HEK293T (cell line): ENCODE measurements at regions not wholly inside any gene's neighbourhood (a gene's known extent, or its start where the extent isn't known, plus 50 kb on each side); places are given as distances from the start of the nearest gene placed in this dataset.

ENCODE experiments used
- CTCF ChIA-PET: fragments of 350-600 bp; formaldehyde crosslinking; extraction: SDS; loops from one replicate; lab custom pipeline; 2021; ENCODE audit warnings: antibody characterized with exemption, inconsistent platforms; lab: Yijun Ruan, JAX
- POLR2A ChIA-PET: fragments of 350-600 bp; formaldehyde crosslinking; extraction: SDS; loops from one replicate; lab custom pipeline; 2020; ENCODE audit warnings: antibody characterized with exemption, inconsistent platforms; lab: Yijun Ruan, JAX
- DNase-seq: peaks from one replicate; pipeline ENCODE4 v3.0.0; 2012; ENCODE audit warnings: mixed read lengths; ENCODE audit errors: extremely low spot score
- ARNT ChIP-seq: fragments of 450-650 bp; IDR thresholded peaks from 2 replicates; pipeline ENCODE4 v1.6.1; 2017; ENCODE audit warnings: mild to moderate bottlenecking
- BHLHE40 ChIP-seq: fragments of 450-650 bp; IDR thresholded peaks from 2 replicates; pipeline ENCODE4 v1.6.1; 2016; ENCODE audit warnings: mild to moderate bottlenecking, moderate library complexity, borderline replicate concordance
- CTBP1 ChIP-seq: fragments of 450-650 bp; IDR thresholded peaks from 2 replicates; pipeline ENCODE4 v1.6.1; 2016; ENCODE audit warnings: borderline replicate concordance
- ELF4 ChIP-seq: fragments of 450-650 bp; IDR thresholded peaks from 2 replicates; pipeline ENCODE4 v1.6.1; 2017; ENCODE audit warnings: antibody characterized with exemption
- FOXA1 ChIP-seq: fragments of 450-650 bp; IDR thresholded peaks from 2 replicates; pipeline ENCODE4 v1.6.1; 2016; ENCODE audit warnings: mild to moderate bottlenecking
- FOXK2 ChIP-seq: fragments of 450-650 bp; IDR thresholded peaks from 2 replicates; pipeline ENCODE4 v1.6.1; 2016; ENCODE audit warnings: mild to moderate bottlenecking
- FOXM1 ChIP-seq: fragments of 450-650 bp; IDR thresholded peaks from 2 replicates; pipeline ENCODE4 v1.6.1; 2017; ENCODE audit warnings: mild to moderate bottlenecking, borderline replicate concordance
- HDGF ChIP-seq: fragments of 450-650 bp; IDR thresholded peaks from 2 replicates; pipeline ENCODE4 v1.6.1; 2017; ENCODE audit warnings: antibody characterized with exemption, borderline replicate concordance
- L3MBTL2 ChIP-seq: fragments of 450-650 bp; conservative IDR thresholded peaks from 2 replicates; pipeline ENCODE4 v1.6.1; 2016; ENCODE audit warnings: mild to moderate bottlenecking
- LEF1 ChIP-seq: fragments of 450-650 bp; IDR thresholded peaks from 2 replicates; pipeline ENCODE4 v1.6.1; 2017; ENCODE audit warnings: mild to moderate bottlenecking, borderline replicate concordance
- NFRKB ChIP-seq: fragments of 450-650 bp; IDR thresholded peaks from 2 replicates; pipeline ENCODE4 v1.6.1; 2016; ENCODE audit warnings: mild to moderate bottlenecking, moderate library complexity
- SP1 ChIP-seq: fragments of 450-650 bp; IDR thresholded peaks from 2 replicates; pipeline ENCODE4 v1.6.1; 2017
- SUZ12 ChIP-seq: fragments of 450-650 bp; IDR thresholded peaks from 2 replicates; pipeline ENCODE4 v1.6.1; 2016; ENCODE audit warnings: mild to moderate bottlenecking
- TARDBP ChIP-seq: fragments of 450-650 bp; IDR thresholded peaks from 2 replicates; pipeline ENCODE4 v1.6.1; 2016
- ZNF384 ChIP-seq: fragments of 450-650 bp; IDR thresholded peaks from 2 replicates; pipeline ENCODE4 v1.6.1; 2016
- TF ChIP-seq, protein P1 (sequence below): fragments of 450-650 bp; IDR thresholded peaks from 2 replicates; pipeline ENCODE4 v1.6.1; 2016

- ChIA-PET CTCF (no interaction called here), POLR2A (no interaction called here)
- no peak for DNase-seq
- TF ChIP-seq TARDBP (no peak), SUZ12 (no peak), L3MBTL2 (no peak), BHLHE40 (no peak), ARNT (no peak), ELF4 (no peak), FOXA1 (no peak), ZNF384 (no peak)
- TF ChIP-seq, protein P1, sequence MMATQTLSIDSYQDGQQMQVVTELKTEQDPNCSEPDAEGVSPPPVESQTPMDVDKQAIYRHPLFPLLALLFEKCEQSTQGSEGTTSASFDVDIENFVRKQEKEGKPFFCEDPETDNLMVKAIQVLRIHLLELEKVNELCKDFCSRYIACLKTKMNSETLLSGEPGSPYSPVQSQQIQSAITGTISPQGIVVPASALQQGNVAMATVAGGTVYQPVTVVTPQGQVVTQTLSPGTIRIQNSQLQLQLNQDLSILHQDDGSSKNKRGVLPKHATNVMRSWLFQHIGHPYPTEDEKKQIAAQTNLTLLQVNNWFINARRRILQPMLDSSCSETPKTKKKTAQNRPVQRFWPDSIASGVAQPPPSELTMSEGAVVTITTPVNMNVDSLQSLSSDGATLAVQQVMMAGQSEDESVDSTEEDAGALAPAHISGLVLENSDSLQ: no peak
These were observed 114.4 kb downstream of the ZFP36L2 start for GRCh38 chr2:43111788-43112554.

DNA sequence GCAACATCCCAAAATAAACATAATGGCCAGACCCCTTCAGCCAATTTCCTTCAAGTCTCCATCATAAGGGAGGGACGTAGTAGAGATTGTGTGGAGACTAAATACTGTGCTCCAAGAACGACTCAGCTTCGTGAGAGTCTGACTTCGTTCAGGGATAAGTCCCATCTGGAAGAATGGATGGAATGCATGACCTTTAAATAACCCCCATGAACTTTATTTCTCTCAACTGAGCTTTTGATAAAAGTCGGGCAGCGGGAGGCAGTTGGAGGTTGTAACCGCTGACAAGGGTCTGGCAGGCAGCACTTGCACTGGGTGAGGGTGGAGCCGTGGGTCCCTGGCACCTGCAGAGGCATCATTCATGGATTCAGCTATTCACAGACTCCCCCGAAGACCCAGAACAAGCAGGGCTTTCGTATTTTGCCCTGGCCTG lies 115.9 kb downstream of the ZFP36L2 start:
- CTCF ChIA-PET: interaction anchor here (0.7 kb wide), 1 partner anchor 13 kb away, joined by 3 read pairs; no protein-coding TSS in a partner anchor
- TF ChIP-seq NFRKB: no peak
- TF ChIP-seq CTBP1: no peak
- no peak for TF ChIP-seq ELF4
- no peak for TF ChIP-seq ZNF384
- TF ChIP-seq FOXM1: no peak
- TF ChIP-seq, protein P1: no peak
- no peak for TF ChIP-seq L3MBTL2
- no peak for TF ChIP-seq HDGF
- TF ChIP-seq FOXK2: no peak
- no peak for TF ChIP-seq BHLHE40
- no peak for TF ChIP-seq TARDBP
- DNase-seq: no peak
- POLR2A ChIA-PET: interaction anchor here (1.3 kb wide), 1 partner anchor 300 kb away, joined by 5 read pairs; no protein-coding TSS in a partner anchor

GRCh38 chr2:43109261-43109743 lies 117.1 kb downstream of the ZFP36L2 start:
- ChIA-PET POLR2A (no interaction called here), CTCF (no interaction called here)
- TF ChIP-seq ELF4: no peak
- TF ChIP-seq SUZ12: no peak
- no peak for TF ChIP-seq ZNF384
- no peak for TF ChIP-seq NFRKB
- TF ChIP-seq FOXK2: no peak
- no peak for TF ChIP-seq FOXA1
- no peak for TF ChIP-seq TARDBP
- TF ChIP-seq, protein P1: no peak
- TF ChIP-seq L3MBTL2: no peak
- TF ChIP-seq BHLHE40: no peak
- TF ChIP-seq HDGF: no peak
- TF ChIP-seq LEF1: no peak
- no peak for TF ChIP-seq ARNT
- DNase-seq: no peak

DNA sequence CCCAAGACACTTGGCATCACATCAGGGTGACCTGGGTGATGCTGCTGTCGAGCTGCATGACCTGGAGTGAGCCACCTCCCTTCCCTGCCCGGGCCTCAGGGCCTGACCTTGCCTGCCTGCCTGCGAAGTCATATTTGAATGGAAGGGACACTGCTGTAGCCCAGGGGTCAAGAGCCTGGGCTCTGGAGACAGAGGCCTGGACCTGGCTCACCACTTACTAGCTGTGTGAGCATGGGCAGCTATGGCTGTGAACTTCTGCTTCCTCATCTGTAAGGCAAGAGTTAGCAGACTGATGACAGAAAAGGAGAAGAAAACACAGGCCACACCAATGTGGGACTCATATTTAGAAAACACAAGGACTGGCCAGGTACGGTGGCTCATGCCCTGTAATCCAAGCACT lies 118.7 kb downstream of the ZFP36L2 start:
- ChIA-PET CTCF (no interaction called here), POLR2A (no interaction called here)
- DNase-seq: no peak
- TF ChIP-seq ARNT: no peak
- no peak for TF ChIP-seq CTBP1
- no peak for TF ChIP-seq ZNF384
- TF ChIP-seq ELF4: no peak
- no peak for TF ChIP-seq NFRKB
- no peak for TF ChIP-seq TARDBP
- no peak for TF ChIP-seq FOXM1
- no peak for TF ChIP-seq L3MBTL2
- TF ChIP-seq SUZ12: no peak
- TF ChIP-seq, protein P1: no peak
- TF ChIP-seq SP1: no peak
- TF ChIP-seq BHLHE40: no peak
- TF ChIP-seq HDGF: no peak
- no peak for TF ChIP-seq FOXA1
- no peak for TF ChIP-seq LEF1
- TF ChIP-seq FOXK2: no peak
